ENCODE measurements at regions not wholly inside any gene's neighbourhood (a gene's known extent, or its start where the extent isn't known, plus 50 kb on each side); places are given as distances from the start of the nearest gene placed in this dataset.
"Not testable (repeated sequence)": the region's sequence is repeated elsewhere in the genome, so short reads cannot be mapped to it uniquely, and the experiment has no call there.

DNA sequence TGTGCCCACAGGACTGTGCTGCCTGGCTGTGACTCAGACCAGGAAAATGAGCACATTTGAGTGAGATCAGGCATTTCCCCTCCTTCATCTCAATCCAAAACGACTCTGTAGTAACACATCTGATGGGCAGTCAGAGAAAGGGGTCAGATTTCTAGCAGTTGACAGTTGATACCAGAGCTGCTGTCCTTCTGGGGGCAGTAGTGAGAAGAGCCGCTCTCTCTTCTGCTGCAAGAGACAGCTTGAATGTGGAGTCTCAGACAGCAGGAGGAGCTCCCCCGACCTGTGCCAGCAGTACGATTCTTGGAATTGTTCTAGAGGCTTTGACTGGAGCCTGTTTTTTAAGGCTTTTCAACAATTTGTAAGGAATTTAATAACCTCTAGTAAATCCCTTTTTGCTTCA is 1413.7 kb downstream of the RPIA start:
- not testable (repeated sequence) for H3K4me3 ChIP-seq (ENCODE audit: low read depth, low read length); DNase-seq (ENCODE audit: low read depth)
- peak; percentile 50 for TF ChIP-seq CTCF (conservative IDR thresholded peaks at IDR 0.05; ENCODE audit: low read depth, low read length)

- H3K4me3 ChIP-seq (ENCODE audit: low read depth, low read length); DNase-seq (ENCODE audit: low read depth): not testable (repeated sequence)
Observed at GRCh38 chr2:90123409-90123808, 1431.9 kb downstream of the RPIA start.

DNA sequence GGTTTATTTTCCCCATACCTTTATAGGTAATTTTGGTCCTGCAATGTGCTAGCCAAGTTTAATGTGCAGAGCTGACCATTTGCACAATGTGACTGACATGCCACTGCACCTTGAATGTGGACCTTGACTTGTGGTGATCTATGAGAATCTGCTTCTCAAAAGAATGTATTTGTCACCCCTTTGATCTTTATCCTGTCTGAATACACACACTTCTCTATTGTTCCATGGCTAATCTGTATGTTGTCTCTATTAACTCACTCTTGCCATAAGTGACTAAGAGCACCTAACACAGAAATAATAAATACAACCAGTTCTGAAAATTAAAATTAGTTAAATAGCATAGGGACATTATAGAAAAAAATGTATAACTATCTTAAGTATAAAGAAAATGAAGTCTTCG is 1447.6 kb downstream of the RPIA start:
- not testable (repeated sequence) for H3K4me3 ChIP-seq (ENCODE audit: low read depth, low read length); DNase-seq (ENCODE audit: low read depth)

- not testable (repeated sequence) for DNase-seq (ENCODE audit: low read depth); H3K4me3 ChIP-seq (ENCODE audit: low read depth, low read length)
Observed at GRCh38 chr2:90141558-90141957, 1450.1 kb downstream of the RPIA start.

DNA sequence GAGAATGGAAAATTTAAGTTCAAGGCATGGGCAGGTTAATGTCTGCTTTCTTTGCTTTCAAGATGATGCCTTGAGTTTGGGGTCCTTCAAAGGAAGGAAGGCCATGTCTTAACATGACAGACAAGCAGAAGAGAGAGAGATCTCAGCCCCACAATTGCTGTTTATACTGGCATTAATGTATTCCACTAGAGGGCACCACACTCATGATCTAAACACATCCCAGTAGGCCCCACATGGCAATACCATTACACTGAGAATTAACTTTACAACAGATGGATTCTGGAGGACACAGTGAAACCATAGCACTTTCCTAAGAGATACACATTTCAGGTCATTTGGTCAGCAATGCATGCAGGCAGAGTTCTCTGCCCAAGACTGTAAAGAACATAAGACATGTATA is 1460.3 kb downstream of the RPIA start:
- not testable (repeated sequence) for H3K4me3 ChIP-seq (ENCODE audit: low read depth, low read length); DNase-seq (ENCODE audit: low read depth)
- peak; percentile 27 for TF ChIP-seq CTCF (conservative IDR thresholded peaks at IDR 0.05; ENCODE audit: low read depth, low read length)

GRCh38 chr2:90170978-90171377 is 1479.5 kb downstream of the RPIA start:
- TF ChIP-seq CTCF (conservative IDR thresholded peaks at IDR 0.05; ENCODE audit: low read depth, low read length), result peak; percentile 6
- H3K4me3 ChIP-seq (ENCODE audit: low read depth, low read length), result not testable (repeated sequence)
- peak; percentile 33 for DNase-seq (ENCODE audit: low read depth)

GRCh38 chr2:90173081-90173480 is 1481.6 kb downstream of the RPIA start:
- not testable (repeated sequence) for DNase-seq (ENCODE audit: low read depth); H3K4me3 ChIP-seq (ENCODE audit: low read depth, low read length)

GRCh38 chr2:90179591-90179990 is 1488.1 kb downstream of the RPIA start:
- DNase-seq (ENCODE audit: low read depth); H3K4me3 ChIP-seq (ENCODE audit: low read depth, low read length): not testable (repeated sequence)

- TF ChIP-seq CTCF (conservative IDR thresholded peaks at IDR 0.05; ENCODE audit: low read depth, low read length), result peak; percentile 64
- DNase-seq (ENCODE audit: low read depth), result peak; percentile 12
- no peak overlapping the region for H3K4me3 ChIP-seq (ENCODE audit: low read depth, low read length)
Observed at GRCh38 chr2:90207454-90208058, 1516.1 kb downstream of the RPIA start.

- no peak for TF ChIP-seq CTCF (conservative IDR thresholded peaks at IDR 0.05; ENCODE audit: low read depth, low read length)
- no peak overlapping the region for H3K4me3 ChIP-seq (ENCODE audit: low read depth, low read length)
- no peak for DNase-seq (ENCODE audit: low read depth)
Observed at GRCh38 chr2:90209009-90209408, 1517.5 kb downstream of the RPIA start.

Data from epithelial cell of proximal tubule (primary cell).